ENCODE measurements at regions not wholly inside any gene's neighbourhood (a gene's known extent, or its start where the extent isn't known, plus 50 kb on each side); places are given as distances from the start of the nearest gene placed in this dataset.

GRCh38 chr17:14482715-14483114 is 181.8 kb downstream of the HS3ST3B1 start:
- Histone ChIP-seq H3K27ac (no peak overlapping the region), H3K27me3 (ENCODE audit: insufficient read depth, low read depth, severe bottlenecking) (no peaks in the 10 kb centered on the region), H3K9me3 (ENCODE audit: severe bottlenecking) (no peaks in the 10 kb centered on the region), H3K36me3 (no peaks in the 10 kb centered on the region), H3K4me3 (ENCODE audit: low read depth, low read length) (no peak overlapping the region)
- DNase-seq: no peak
- TF ChIP-seq, protein P1, sequence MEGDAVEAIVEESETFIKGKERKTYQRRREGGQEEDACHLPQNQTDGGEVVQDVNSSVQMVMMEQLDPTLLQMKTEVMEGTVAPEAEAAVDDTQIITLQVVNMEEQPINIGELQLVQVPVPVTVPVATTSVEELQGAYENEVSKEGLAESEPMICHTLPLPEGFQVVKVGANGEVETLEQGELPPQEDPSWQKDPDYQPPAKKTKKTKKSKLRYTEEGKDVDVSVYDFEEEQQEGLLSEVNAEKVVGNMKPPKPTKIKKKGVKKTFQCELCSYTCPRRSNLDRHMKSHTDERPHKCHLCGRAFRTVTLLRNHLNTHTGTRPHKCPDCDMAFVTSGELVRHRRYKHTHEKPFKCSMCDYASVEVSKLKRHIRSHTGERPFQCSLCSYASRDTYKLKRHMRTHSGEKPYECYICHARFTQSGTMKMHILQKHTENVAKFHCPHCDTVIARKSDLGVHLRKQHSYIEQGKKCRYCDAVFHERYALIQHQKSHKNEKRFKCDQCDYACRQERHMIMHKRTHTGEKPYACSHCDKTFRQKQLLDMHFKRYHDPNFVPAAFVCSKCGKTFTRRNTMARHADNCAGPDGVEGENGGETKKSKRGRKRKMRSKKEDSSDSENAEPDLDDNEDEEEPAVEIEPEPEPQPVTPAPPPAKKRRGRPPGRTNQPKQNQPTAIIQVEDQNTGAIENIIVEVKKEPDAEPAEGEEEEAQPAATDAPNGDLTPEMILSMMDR (IDR thresholded peaks at IDR 0.05; ENCODE audit: low read depth, low read length): no peak

- TF ChIP-seq, protein P1 (IDR thresholded peaks at IDR 0.05; ENCODE audit: low read depth, low read length): no peak
- Histone ChIP-seq H3K27ac (no peak overlapping the region), H3K36me3 (no peaks in the 10 kb centered on the region), H3K4me3 (ENCODE audit: low read depth, low read length) (no peak overlapping the region), H3K27me3 (ENCODE audit: insufficient read depth, low read depth, severe bottlenecking) (no peaks in the 10 kb centered on the region), H3K9me3 (ENCODE audit: severe bottlenecking) (no peaks in the 10 kb centered on the region)
- no peak for DNase-seq
Measured at GRCh38 chr17:14481664-14482063, 180.8 kb downstream of the HS3ST3B1 start.

- no peak overlapping the region for H3K4me3 ChIP-seq (ENCODE audit: low read depth, low read length)
- TF ChIP-seq, protein P1 (IDR thresholded peaks at IDR 0.05; ENCODE audit: low read depth, low read length): no peak
- DNase-seq: no peak
- no peaks in the 10 kb centered on the region for H3K9me3 ChIP-seq (ENCODE audit: severe bottlenecking)
- H3K27ac ChIP-seq: no peak overlapping the region
- H3K27me3 ChIP-seq (ENCODE audit: insufficient read depth, low read depth, severe bottlenecking): no peaks in the 10 kb centered on the region
- H3K36me3 ChIP-seq: no peaks in the 10 kb centered on the region
Measured at GRCh38 chr17:14474591-14474990, 173.7 kb downstream of the HS3ST3B1 start.

DNA sequence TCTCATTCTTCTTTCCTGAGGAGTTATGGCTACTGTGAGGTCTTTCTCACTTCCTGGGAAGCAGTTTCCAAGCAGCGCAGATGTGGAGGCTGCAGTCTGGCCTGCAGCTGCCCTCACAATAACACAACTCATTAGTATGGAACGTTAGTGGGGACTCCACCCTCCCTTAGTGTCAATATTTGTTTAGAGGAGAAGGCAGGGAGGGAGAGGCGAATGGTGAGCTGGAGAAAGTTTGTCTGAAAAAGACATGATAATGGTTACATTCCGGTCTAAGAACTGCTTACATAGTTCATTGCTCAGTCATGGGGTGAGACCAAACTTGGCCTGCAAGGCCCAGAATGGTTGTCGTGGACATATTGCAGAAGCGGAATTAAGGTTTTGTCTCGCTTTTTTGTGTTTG is 170.2 kb downstream of the HS3ST3B1 start:
- no peaks in the 10 kb centered on the region for H3K27me3 ChIP-seq (ENCODE audit: insufficient read depth, low read depth, severe bottlenecking)
- DNase-seq: no peak
- TF ChIP-seq, protein P1 (IDR thresholded peaks at IDR 0.05; ENCODE audit: low read depth, low read length): no peak
- H3K9me3 ChIP-seq (ENCODE audit: severe bottlenecking): no peaks in the 10 kb centered on the region
- no peak overlapping the region for H3K27ac ChIP-seq
- H3K36me3 ChIP-seq: no peaks in the 10 kb centered on the region
- no peak overlapping the region for H3K4me3 ChIP-seq (ENCODE audit: low read depth, low read length)

DNA sequence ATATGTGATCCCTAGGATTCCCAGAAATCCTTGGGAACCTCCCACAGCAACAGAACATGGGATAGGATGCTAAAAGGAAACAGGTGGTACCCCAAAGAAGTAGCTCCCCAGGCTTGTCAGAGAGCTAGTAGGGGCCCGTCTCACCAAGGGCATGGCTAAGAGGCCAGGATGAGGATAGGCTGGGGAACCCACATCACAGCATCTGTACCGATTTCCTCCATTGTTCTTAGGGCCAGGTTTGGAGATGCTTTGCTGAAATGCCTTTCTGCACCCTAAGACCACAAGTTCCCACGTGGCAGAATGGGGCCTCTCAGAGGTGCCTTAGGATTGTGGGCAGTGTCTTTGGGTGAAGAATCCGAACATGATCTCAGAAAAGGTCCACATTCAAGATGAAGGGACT is 169.5 kb downstream of the HS3ST3B1 start:
- no peaks in the 10 kb centered on the region for H3K36me3 ChIP-seq
- no peaks in the 10 kb centered on the region for H3K27me3 ChIP-seq (ENCODE audit: insufficient read depth, low read depth, severe bottlenecking)
- H3K9me3 ChIP-seq (ENCODE audit: severe bottlenecking): no peaks in the 10 kb centered on the region
- TF ChIP-seq, protein P1 (IDR thresholded peaks at IDR 0.05; ENCODE audit: low read depth, low read length): no peak
- H3K27ac ChIP-seq: no peak overlapping the region
- no peak for DNase-seq
- no peak overlapping the region for H3K4me3 ChIP-seq (ENCODE audit: low read depth, low read length)

- no peaks in the 10 kb centered on the region for H3K36me3 ChIP-seq
- TF ChIP-seq, protein P1 (IDR thresholded peaks at IDR 0.05; ENCODE audit: low read depth, low read length): no peak
- H3K9me3 ChIP-seq (ENCODE audit: severe bottlenecking): no peaks in the 10 kb centered on the region
- DNase-seq: no peak
- no peak overlapping the region for H3K4me3 ChIP-seq (ENCODE audit: low read depth, low read length)
- no peak overlapping the region for H3K27ac ChIP-seq
- H3K27me3 ChIP-seq (ENCODE audit: insufficient read depth, low read depth, severe bottlenecking): no peaks in the 10 kb centered on the region
Measured at GRCh38 chr17:14469971-14470370, 169.1 kb downstream of the HS3ST3B1 start.

All from WERI-Rb-1 (cell line).